RWPE2 (cell line): ENCODE measurements at regions not wholly inside any gene's neighbourhood (a gene's known extent, or its start where the extent isn't known, plus 50 kb on each side); places are given as distances from the start of the nearest gene placed in this dataset.

Experiments
- ATAC-seq: fragments of 200-7000 bp; cut with Tn5 transposase; 3 replicates; pipeline ENCODE4 v1.9.1; 2021; ENCODE audit warnings: low read depth
- DNase-seq: peaks from one replicate; pipeline ENCODE4 v3.0.0-alpha.2; 2020; ENCODE audit warnings: low spot score
- H3K27ac ChIP-seq: fragments of 450-650 bp; 2 replicates; pipeline ENCODE4 v1.5.1; 2017; ENCODE audit warnings: mild to moderate bottlenecking; ENCODE audit not compliant: poor library complexity, severe bottlenecking
- H3K27me3 ChIP-seq: fragments of 250-450 bp; sonication (Bioruptor Pico); 2 replicates; pipeline ENCODE4 v1.5.1; 2021; ENCODE audit warnings: mild to moderate bottlenecking, moderate library complexity; ENCODE audit not compliant: insufficient read depth, poor library complexity, severe bottlenecking
- H3K36me3 ChIP-seq: fragments of 250-450 bp; sonication (Bioruptor Pico); 2 replicates; pipeline ENCODE4 v1.5.1; 2020; ENCODE audit warnings: low read depth, mild to moderate bottlenecking, moderate library complexity
- H3K4me1 ChIP-seq: fragments of 250-450 bp; sonication (Bioruptor Pico); 2 replicates; pipeline ENCODE4 v1.5.1; 2021; ENCODE audit warnings: mild to moderate bottlenecking, moderate library complexity; ENCODE audit not compliant: insufficient read depth, poor library complexity, severe bottlenecking
- H3K4me3 ChIP-seq: fragments of 250-450 bp; sonication (Bioruptor Pico); 2 replicates; pipeline ENCODE4 v1.5.1; 2021; ENCODE audit warnings: mild to moderate bottlenecking, moderate library complexity; ENCODE audit not compliant: severe bottlenecking
- H3K9me3 ChIP-seq: fragments of 250-450 bp; sonication (Bioruptor Pico); 2 replicates; pipeline ENCODE4 v1.5.1; 2021; ENCODE audit warnings: mild to moderate bottlenecking, moderate library complexity; ENCODE audit not compliant: severe bottlenecking
- TF ChIP-seq, protein P1 (sequence below): fragments of 450-650 bp; IDR thresholded peaks from one replicate; pipeline ENCODE4 v1.5.1; 2017; ENCODE audit warnings: mild to moderate bottlenecking, moderate library complexity; ENCODE audit not compliant: poor library complexity, severe bottlenecking

DNA sequence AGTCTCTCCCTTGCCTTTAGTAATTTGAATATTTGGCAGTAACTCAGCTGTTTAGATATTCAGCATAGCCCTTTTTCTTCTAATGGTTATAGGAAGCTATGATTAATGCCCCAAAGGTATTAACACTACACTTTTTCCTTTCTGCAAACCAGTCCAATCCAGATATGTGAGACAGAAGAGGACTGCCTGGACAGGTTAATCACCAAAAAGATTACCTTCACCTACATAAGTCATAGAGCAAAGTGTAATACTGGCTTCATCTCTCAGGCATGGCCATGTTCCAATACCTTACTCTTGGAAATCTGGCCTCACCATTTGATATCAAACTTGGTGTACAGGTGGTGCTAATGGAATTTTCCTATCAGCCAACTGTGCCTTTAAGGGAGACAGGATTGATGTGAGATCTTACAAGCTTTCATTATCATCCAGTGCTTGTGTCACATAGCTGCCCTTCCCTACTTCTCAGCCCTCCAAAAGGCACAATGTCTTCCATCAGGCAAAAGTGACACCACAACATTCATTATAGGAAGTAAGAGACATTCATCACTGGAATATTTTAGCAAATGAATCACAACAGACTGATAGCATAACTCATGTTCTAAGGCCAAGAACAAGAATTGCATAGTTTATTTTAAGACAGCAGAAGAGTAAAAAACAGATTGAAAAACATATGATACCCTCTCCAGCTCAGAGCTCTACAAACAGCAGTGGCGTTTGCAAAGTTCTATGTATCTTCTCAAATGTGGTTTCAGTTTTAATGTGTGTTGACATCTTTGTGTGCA, 91.2 kb upstream of the PAM start:
- Histone ChIP-seq H3K4me3 (no peak overlapping the region), H3K9me3 (no peaks in the 10 kb centered on the region), H3K4me1 (no peaks in the 10 kb centered on the region), H3K27ac (no peak overlapping the region), H3K27me3 (no peaks in the 10 kb centered on the region), H3K36me3 (no peaks in the 10 kb centered on the region)
- ATAC-seq (peak; percentile 72), DNase-seq (no peak)
- TF ChIP-seq, protein P1, sequence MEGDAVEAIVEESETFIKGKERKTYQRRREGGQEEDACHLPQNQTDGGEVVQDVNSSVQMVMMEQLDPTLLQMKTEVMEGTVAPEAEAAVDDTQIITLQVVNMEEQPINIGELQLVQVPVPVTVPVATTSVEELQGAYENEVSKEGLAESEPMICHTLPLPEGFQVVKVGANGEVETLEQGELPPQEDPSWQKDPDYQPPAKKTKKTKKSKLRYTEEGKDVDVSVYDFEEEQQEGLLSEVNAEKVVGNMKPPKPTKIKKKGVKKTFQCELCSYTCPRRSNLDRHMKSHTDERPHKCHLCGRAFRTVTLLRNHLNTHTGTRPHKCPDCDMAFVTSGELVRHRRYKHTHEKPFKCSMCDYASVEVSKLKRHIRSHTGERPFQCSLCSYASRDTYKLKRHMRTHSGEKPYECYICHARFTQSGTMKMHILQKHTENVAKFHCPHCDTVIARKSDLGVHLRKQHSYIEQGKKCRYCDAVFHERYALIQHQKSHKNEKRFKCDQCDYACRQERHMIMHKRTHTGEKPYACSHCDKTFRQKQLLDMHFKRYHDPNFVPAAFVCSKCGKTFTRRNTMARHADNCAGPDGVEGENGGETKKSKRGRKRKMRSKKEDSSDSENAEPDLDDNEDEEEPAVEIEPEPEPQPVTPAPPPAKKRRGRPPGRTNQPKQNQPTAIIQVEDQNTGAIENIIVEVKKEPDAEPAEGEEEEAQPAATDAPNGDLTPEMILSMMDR: no peak

DNA sequence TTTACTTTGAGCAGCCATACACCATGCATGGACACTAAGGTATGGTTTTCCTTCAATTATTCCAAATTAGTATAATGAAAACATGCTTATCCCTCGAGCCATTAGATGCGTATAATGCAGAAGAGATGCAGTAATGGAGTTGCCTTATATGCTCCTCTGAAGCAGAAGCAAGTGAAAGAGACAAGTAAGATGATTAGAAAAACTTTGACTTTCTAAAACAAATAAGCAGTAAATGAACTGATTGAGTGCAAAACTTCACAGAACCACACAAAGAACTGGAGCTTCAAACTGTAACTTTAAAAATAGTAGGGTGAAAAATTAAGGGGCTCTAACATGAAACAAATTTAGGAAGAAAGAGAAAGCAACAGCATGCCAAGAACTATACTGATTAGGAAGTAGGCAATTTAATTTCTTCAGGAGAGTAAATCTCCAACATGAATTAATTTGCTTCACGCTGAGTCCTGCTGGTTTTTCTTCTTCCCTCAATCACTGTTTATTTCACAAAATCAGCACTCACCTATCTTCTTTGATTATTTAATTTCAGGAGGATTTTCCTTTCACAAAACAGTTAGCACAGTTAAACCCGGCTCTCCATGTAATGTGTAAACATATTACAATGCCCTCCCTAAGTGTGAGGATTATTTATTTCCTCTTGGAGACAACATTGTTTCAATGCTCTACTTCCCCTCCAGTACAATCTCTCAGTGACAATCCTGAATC, 90.3 kb upstream of the PAM start:
- TF ChIP-seq, protein P1: no peak
- no peaks in the 10 kb centered on the region for H3K9me3 ChIP-seq
- ATAC-seq (no peak), DNase-seq (no peak)
- no peaks in the 10 kb centered on the region for H3K4me1 ChIP-seq
- no peaks in the 10 kb centered on the region for H3K27me3 ChIP-seq
- H3K4me3 ChIP-seq: no peak overlapping the region
- no peak overlapping the region for H3K27ac ChIP-seq
- no peaks in the 10 kb centered on the region for H3K36me3 ChIP-seq

DNA sequence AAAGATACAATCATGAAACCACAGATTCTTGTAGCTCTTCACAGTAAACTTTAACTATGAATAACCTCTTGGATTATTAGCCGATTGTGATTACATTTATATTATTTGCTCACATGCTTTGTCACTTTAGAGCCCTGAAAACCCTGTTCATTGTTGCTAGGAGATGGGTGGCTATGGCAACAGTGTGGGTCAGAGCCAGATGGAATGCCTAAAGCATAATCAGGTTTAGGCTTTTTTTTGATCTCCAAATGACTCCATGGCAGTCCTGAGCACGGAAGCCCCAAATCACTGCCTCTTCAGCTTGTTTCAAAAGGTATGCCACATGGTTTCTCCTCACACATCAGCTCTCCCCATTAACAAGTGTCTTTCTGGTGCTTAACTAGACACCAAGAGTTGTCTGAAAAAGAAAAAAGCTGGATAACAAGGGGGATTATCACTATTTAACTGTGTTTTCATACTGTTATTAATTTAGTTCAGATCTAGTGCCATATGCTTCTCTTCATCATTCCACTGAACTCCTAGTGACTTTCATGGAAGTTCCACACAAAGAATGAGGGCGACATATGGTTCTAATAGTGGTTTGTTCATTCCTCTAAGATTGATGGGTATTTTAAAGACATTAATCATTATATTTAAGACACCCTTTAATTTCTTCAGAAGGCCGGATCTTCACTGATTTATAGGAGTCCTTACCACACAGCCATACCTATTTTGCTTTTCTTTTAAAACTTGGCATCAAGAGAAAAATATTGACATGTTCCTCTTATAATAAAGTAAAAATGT, 88.8 kb upstream of the PAM start:
- DNase-seq: no peak
- TF ChIP-seq, protein P1: no peak
- no peak for ATAC-seq
- Histone ChIP-seq H3K27me3 (no peaks in the 10 kb centered on the region), H3K4me3 (no peak overlapping the region), H3K9me3 (no peaks in the 10 kb centered on the region), H3K27ac (no peak overlapping the region), H3K36me3 (no peaks in the 10 kb centered on the region), H3K4me1 (no peaks in the 10 kb centered on the region)

DNA sequence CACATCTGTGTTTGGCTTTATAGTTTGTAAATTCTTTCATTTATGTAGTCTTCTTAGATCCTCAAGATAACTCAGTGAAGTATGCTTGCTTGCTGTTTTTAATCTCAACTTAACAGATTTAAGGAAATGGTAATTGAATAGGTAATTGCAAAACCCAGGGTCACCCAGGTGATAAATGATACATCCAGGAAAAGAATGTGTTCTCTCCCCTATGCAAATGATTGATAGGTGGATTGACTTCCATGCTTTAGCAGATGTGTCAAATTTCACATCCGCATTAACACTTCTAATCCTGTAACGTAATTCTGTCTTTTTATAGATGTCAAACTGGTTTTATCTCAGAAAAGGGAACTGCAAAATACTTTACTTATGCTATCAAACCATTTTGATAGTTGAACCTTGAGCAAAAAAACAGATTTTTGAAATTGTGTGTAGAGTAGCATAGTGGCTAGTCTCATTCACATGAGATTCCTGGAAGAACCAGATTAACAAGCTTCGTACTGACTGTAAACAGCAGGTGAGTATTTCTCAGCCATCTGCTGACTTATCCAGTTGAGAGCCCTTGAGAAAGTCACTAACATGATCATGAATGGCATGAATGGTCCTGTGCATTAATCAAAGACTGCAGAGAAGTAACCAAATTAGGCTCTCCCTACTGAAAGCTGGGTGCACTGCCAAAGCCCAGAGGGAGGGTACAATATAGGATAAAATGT, 86.7 kb upstream of the PAM start:
- H3K4me3 ChIP-seq: no peak overlapping the region
- no peaks in the 10 kb centered on the region for H3K4me1 ChIP-seq
- DNase-seq (no peak), ATAC-seq (no peak; the same call in 2 of the 3 replicates)
- H3K9me3 ChIP-seq: no peaks in the 10 kb centered on the region
- H3K36me3 ChIP-seq: no peaks in the 10 kb centered on the region
- no peak overlapping the region for H3K27ac ChIP-seq
- TF ChIP-seq, protein P1: no peak
- H3K27me3 ChIP-seq: no peaks in the 10 kb centered on the region
